Parathyroid adenoma (tissue), 2 donors: ENCODE measurements at regions not wholly inside any gene's neighbourhood (a gene's known extent, or its start where the extent isn't known, plus 50 kb on each side); places are given as distances from the start of the nearest gene placed in this dataset.

Experiments
- H2AFZ ChIP-seq: fragments of 300-600 bp; sonication (generic); one replicate; pipeline ENCODE4 v1.7.0; 2017; ENCODE audit warnings: antibody characterized with exemption, mild to moderate bottlenecking
- H3K27ac ChIP-seq: fragments of 300-600 bp; sonication (generic); one replicate; pipeline ENCODE4 v1.7.0; 2017
- H3K27me3 ChIP-seq: fragments of 300-600 bp; sonication (generic); one replicate; pipeline ENCODE4 v1.7.0; 2017; ENCODE audit warnings: low read length; ENCODE audit not compliant: control insufficient read depth, insufficient read depth
- H3K36me3 ChIP-seq: fragments of 300-600 bp; sonication (generic); one replicate; pipeline ENCODE4 v1.7.0; 2017; ENCODE audit warnings: low read length; ENCODE audit not compliant: control insufficient read depth, insufficient read depth
- H3K4me1 ChIP-seq: fragments of 300-600 bp; sonication (generic); one replicate; pipeline ENCODE4 v1.7.0; 2017; ENCODE audit warnings: control low read depth
- H3K4me2 ChIP-seq: fragments of 300-600 bp; sonication (generic); one replicate; pipeline ENCODE4 v1.7.0; 2017; ENCODE audit warnings: low read length
- H3K4me3 ChIP-seq: fragments of 300-600 bp; sonication (generic); one replicate; pipeline ENCODE4 v1.7.0; 2017; ENCODE audit warnings: low read depth, low read length
- H3K79me2 ChIP-seq: fragments of 300-600 bp; sonication (generic); one replicate; pipeline ENCODE4 v1.7.0; 2017; ENCODE audit warnings: control low read depth
- H3K9ac ChIP-seq: fragments of 300-600 bp; sonication (generic); one replicate; pipeline ENCODE4 v1.7.0; 2017; ENCODE audit warnings: mild to moderate bottlenecking
- H3K9me3 ChIP-seq: fragments of 300-600 bp; sonication (generic); one replicate; pipeline ENCODE4 v1.7.0; 2017; ENCODE audit warnings: low read length; ENCODE audit not compliant: control insufficient read depth
- CTCF ChIP-seq: fragments of 300-600 bp; sonication (generic); IDR thresholded peaks from one replicate; pipeline ENCODE4 v1.7.0; 2017; ENCODE audit warnings: antibody characterized with exemption, mild to moderate bottlenecking
- donor health status: primary hyperparathyroidism.

- no peaks in the 10 kb centered on the region for H3K27me3 ChIP-seq
- H3K79me2 ChIP-seq = no peaks in the 10 kb centered on the region
- TF ChIP-seq CTCF = no peak
- H3K9ac ChIP-seq = no peak overlapping the region
- no peaks in the 10 kb centered on the region for H3K4me1 ChIP-seq
- no peak overlapping the region for H3K4me3 ChIP-seq
- H3K36me3 ChIP-seq = no peaks in the 10 kb centered on the region
- no peaks in the 10 kb centered on the region for H3K9me3 ChIP-seq
- H3K27ac ChIP-seq = no peak overlapping the region
- H2AFZ ChIP-seq = no peak overlapping the region
- H3K4me2 ChIP-seq = no peak overlapping the region
These were observed 206.9 kb upstream of the MAP3K7 start for GRCh38 chr6:90793771-90794170.

- no peaks in the 10 kb centered on the region for H3K4me1 ChIP-seq
- H3K36me3 ChIP-seq = no peaks in the 10 kb centered on the region
- H3K4me3 ChIP-seq = no peak overlapping the region
- H3K27ac ChIP-seq = no peak overlapping the region
- H3K9me3 ChIP-seq = no peaks in the 10 kb centered on the region
- H3K4me2 ChIP-seq = no peak overlapping the region
- no peak overlapping the region for H2AFZ ChIP-seq
- no peaks in the 10 kb centered on the region for H3K27me3 ChIP-seq
- TF ChIP-seq CTCF = no peak
- H3K79me2 ChIP-seq = no peaks in the 10 kb centered on the region
- H3K9ac ChIP-seq = no peak overlapping the region
These were observed 203.8 kb upstream of the MAP3K7 start for GRCh38 chr6:90790696-90791095.

- no peaks in the 10 kb centered on the region for H3K9me3 ChIP-seq
- no peak overlapping the region for H2AFZ ChIP-seq
- H3K36me3 ChIP-seq = no peaks in the 10 kb centered on the region
- H3K27me3 ChIP-seq = no peaks in the 10 kb centered on the region
- TF ChIP-seq CTCF = no peak
- H3K4me3 ChIP-seq = no peak overlapping the region
- no peak overlapping the region for H3K27ac ChIP-seq
- H3K79me2 ChIP-seq = no peaks in the 10 kb centered on the region
- no peaks in the 10 kb centered on the region for H3K4me1 ChIP-seq
- no peak overlapping the region for H3K9ac ChIP-seq
- H3K4me2 ChIP-seq = no peak overlapping the region
These were observed 203.2 kb upstream of the MAP3K7 start for GRCh38 chr6:90790058-90790457.

GRCh38 chr6:90788781-90789180 is 201.9 kb upstream of the MAP3K7 start:
- no peak overlapping the region for H3K27ac ChIP-seq
- no peaks in the 10 kb centered on the region for H3K9me3 ChIP-seq
- H3K27me3 ChIP-seq = no peaks in the 10 kb centered on the region
- H3K36me3 ChIP-seq = no peaks in the 10 kb centered on the region
- no peak overlapping the region for H3K4me2 ChIP-seq
- TF ChIP-seq CTCF = no peak
- no peaks in the 10 kb centered on the region for H3K4me1 ChIP-seq
- no peaks in the 10 kb centered on the region for H3K79me2 ChIP-seq
- H3K9ac ChIP-seq = no peak overlapping the region
- no peak overlapping the region for H3K4me3 ChIP-seq
- H2AFZ ChIP-seq = no peak overlapping the region

GRCh38 chr6:90787446-90787845 is 200.6 kb upstream of the MAP3K7 start:
- Histone ChIP-seq H3K9me3 (no peaks in the 10 kb centered on the region), H3K27me3 (no peaks in the 10 kb centered on the region), H3K4me2 (no peak overlapping the region), H3K4me3 (no peak overlapping the region), H3K9ac (no peak overlapping the region), H3K79me2 (no peaks in the 10 kb centered on the region), H3K27ac (no peak overlapping the region), H2AFZ (no peak overlapping the region), H3K36me3 (no peaks in the 10 kb centered on the region), H3K4me1 (no peaks in the 10 kb centered on the region)
- no peak for TF ChIP-seq CTCF
